GM12873 (cell line): ENCODE measurements at regions not wholly inside any gene's neighbourhood (a gene's known extent, or its start where the extent isn't known, plus 50 kb on each side); places are given as distances from the start of the nearest gene placed in this dataset.

ENCODE experiments used
- TF ChIP-seq, protein P1 (sequence below): IDR thresholded peaks from 2 replicates; pipeline ENCODE4 v1.5.1; 2012; ENCODE audit warnings: low read depth, mild to moderate bottlenecking, moderate library complexity, low read length, control low read depth; ENCODE audit not compliant: insufficient read depth; ENCODE audit errors: missing control alignments

DNA sequence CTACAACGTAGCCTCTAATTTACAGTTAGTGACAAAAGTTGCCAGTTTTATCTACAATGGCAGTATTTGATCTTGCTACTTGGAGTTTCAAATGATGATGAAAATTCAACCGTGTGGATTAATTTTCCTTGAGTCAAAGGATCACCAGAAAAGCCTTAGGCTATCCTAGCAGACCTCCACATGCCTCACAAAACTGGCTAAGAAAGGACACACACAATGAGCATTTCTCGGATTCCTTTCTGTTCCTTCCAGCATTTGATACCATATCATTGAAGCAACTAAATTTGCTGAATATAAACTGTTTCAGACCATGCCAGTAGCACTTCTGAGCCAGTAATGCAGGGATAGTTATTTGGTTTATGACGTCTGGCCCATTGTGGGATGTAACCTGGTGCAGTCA lies 587.4 kb upstream of the MDFIC2 start:
- TF ChIP-seq, protein P1, sequence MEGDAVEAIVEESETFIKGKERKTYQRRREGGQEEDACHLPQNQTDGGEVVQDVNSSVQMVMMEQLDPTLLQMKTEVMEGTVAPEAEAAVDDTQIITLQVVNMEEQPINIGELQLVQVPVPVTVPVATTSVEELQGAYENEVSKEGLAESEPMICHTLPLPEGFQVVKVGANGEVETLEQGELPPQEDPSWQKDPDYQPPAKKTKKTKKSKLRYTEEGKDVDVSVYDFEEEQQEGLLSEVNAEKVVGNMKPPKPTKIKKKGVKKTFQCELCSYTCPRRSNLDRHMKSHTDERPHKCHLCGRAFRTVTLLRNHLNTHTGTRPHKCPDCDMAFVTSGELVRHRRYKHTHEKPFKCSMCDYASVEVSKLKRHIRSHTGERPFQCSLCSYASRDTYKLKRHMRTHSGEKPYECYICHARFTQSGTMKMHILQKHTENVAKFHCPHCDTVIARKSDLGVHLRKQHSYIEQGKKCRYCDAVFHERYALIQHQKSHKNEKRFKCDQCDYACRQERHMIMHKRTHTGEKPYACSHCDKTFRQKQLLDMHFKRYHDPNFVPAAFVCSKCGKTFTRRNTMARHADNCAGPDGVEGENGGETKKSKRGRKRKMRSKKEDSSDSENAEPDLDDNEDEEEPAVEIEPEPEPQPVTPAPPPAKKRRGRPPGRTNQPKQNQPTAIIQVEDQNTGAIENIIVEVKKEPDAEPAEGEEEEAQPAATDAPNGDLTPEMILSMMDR, result no peak

DNA sequence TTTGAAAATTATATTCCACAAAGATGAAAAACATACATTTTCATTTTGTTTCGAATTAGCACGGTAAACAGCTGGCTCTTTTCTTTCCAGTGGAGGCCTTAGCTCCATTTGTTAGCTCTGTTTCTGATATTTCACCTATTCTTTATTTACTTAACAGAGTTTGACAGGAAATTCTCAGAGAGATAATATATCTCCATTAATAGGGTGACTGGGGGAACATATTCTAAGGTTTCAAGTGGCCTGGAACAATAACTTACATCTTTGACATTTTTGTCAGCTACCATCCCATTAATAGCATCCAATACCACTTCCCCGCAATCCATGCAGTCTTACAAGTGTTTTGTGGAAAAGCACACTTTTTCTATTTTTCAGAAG lies 577.6 kb upstream of the MDFIC2 start:
- TF ChIP-seq, protein P1, result no peak

DNA sequence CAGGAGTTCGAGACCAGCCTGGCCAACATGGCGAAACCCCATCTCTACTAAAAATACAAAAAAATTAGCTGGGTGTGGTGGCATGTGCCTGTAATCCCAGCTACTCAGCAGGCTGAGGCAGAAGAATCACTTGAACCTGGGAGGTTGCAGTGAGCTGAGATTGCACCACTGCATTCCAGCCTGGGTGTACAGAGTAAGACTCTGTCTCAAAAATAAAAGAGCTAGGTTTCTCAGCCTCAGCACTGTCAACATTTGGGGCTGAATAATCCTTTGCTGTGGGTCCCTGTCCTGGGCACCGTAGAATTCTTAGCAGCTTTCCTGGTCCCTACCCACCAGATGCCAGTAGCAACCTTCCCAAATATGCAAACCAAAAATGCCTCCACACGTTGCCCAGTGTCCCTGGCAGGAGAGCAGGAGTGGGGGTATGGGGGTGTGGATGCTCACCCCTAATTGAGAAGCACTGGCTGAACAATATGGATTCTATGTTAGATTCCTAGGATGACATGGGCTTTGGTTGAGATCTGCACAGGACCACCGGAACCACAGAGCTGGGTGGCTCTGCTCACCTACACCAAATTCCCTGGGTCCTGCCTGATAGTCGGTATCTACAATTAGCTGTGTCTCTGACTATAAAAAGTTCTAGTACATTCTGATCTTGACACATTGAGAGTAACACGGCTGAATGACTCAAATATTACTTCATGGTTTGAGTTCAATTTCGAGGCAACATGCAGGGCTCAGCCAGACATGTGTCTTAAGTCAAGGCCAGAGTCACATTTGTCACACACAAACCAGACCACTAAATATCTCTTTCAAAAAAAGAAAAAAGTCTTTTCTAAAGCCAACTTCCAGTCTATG lies 577.0 kb upstream of the MDFIC2 start:
- TF ChIP-seq, protein P1, result no peak

DNA sequence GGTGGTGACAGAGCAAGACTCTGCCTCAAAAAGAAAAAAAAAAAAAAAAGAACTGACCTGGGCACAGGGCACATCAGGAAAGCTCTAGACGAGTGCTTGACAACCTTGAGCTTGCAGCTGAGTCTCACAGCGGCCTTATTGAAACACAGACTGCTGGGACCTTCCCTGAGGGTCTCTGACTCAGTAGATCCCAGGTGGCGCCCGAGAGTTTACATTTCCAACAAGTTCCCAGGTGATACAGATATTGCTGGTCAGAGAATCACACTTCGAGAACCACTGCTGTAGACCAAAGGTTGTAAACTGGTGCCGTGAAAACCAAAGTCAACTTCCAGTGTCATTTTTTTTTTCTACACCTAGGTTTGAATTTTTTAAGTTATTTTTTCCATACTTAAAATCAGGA lies 573.2 kb upstream of the MDFIC2 start:
- TF ChIP-seq, protein P1, result no peak

DNA sequence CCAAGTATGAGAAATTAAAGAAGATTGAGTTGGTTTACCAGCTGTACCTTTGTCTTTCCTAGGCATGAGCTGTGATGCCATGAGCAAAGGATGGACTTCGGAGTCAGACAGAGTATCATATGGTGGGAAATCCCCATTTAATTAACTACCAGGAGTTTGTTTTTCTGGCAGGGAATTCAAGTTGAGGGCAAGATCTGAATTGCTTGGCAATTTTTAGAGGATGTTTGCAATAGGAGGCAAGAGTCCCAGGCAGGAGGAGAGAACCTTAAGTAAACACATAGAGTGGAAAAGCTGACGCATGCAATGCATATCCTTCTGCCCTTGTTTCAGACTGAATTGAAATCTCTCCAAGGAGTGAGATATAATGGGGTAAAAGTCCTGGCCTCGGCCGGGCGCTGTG lies 569.7 kb upstream of the MDFIC2 start:
- TF ChIP-seq, protein P1, result no peak

DNA sequence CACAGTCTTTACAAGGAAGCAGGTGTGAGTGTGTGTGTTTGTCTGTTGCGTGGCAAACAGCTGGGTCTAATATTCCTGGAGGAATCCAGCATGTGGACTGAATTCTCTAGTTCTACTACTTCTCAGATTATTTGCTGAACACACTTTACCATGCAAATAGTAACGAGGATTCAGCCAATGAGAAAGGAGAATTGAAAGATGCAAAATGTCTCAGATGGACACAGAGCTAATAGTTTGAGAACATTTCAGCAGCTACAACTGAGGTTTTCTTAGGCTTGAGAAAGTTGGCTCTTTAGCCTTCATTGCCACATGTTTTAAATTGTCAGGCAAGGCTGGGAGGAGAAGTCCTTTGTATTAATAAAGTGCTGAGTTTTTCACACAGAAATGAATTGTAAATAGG lies 568.0 kb upstream of the MDFIC2 start:
- TF ChIP-seq, protein P1, result no peak

DNA sequence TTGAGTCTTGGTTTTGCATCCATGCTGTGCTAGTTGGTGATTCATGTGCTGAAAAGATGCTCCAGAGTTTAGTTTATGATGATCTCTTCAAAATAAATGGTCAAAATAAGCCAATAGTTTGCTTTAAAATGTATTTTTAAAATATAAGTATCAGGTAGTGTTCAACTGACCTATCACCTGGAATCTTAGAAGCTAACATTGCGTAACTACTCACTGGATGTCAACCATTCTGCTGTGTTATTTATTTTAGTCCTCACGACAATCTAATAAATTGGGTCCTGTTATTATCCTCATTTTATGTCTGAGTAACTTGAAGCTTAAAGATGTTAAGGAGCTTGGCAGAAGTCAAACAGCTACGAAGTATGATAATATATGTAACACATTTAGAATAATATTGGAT lies 563.7 kb upstream of the MDFIC2 start:
- TF ChIP-seq, protein P1, result no peak
